ENCODE measurements at regions not wholly inside any gene's neighbourhood (a gene's known extent, or its start where the extent isn't known, plus 50 kb on each side); places are given as distances from the start of the nearest gene placed in this dataset.

DNA sequence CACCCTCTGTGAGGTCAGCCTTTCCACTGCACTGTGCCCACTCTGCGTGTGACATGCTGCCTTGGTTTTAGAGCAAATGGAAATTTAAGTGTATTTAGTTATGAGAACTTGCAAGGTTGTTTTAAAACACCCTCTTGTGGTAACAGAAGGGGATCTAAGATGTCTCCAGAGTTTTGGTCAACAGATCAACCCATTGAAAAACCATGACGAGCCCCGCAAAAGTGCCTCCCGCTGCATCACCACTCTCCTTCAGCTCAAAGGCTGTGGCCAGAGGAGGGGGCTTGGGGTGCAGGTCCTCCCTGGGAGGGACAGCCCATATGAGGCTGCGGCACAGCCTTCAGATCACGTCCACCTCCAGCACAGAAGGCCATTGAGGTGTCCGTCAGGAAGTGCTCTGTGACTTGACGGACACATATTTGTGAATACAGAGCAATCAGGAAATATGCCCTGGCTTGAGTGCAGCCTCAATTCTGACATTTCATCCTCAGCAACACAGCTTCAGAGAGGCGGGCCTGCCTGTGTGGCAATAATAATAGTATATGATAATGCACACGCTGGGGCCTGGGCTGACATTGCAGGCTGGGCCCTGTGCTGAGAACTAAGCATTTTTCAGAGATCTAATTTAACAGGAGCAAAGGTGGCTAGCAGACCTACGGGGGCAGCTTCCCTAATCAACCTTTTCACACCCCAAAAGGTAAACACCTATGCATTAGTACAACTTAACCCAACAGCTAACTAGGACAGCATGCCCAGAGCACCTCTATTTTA lies 213.9 kb downstream of the ANAPC1 start:
- H4K8ac ChIP-seq (ENCODE audit: extremely low read depth, insufficient read depth, low read length), result no peak overlapping the region
- H3K9ac ChIP-seq (replicated peaks in 1 of 4; ENCODE audit: extremely low read depth in 1 of 4, low read depth in 3 of 4, low read length in 3 of 4), result no peak overlapping the region
- no peak overlapping the region for H3K56ac ChIP-seq (replicated peaks; ENCODE audit: insufficient read length, low read depth, low read length)
- no peak overlapping the region for H3K23ac ChIP-seq (ENCODE audit: insufficient read length)
- FAIRE-seq (no peak), DNase-seq (ENCODE audit: low read depth in 1 of 2, low spot score in 2 of 2) (peak in 1 of 2 experiments; percentile 34)
- H2BK20ac ChIP-seq (ENCODE audit: low read length), result no peak overlapping the region
- H2AFZ ChIP-seq (ENCODE audit: low read length), result no peak overlapping the region
- no peak overlapping the region for H2BK15ac ChIP-seq (ENCODE audit: low read length)
- 92% methylated on average over 11 of the region's 11 CpGs; no CpG with 5 or more reads in 1 of the 2 experiments for WGBS, 2 experiments (ENCODE audit: extremely low coverage in 1 of 2, insufficient coverage in 1 of 2, insufficient read length in 1 of 2, insufficient replicate concordance in 2 of 2, low coverage in 1 of 2, low lambda C conversion rate in 2 of 2, missing lambda C conversion rate in 1 of 2)
- H3K36me3 ChIP-seq (ENCODE audit: control insufficient read depth in 2 of 4, insufficient read depth in 4 of 4, low read length in 3 of 4), result no peaks in the 10 kb centered on the region
- no peak overlapping the region for H2AK5ac ChIP-seq (ENCODE audit: low read depth, low read length)
- no peak overlapping the region for H3K4ac ChIP-seq (replicated peaks; ENCODE audit: insufficient read length, low read depth, low read length)
- no peak overlapping the region for H4K91ac ChIP-seq (replicated peaks; ENCODE audit: insufficient read length, low read length)
- H3K27ac ChIP-seq (ENCODE audit: low read depth, low read length), result no peak overlapping the region
- H3K18ac ChIP-seq (ENCODE audit: extremely low read depth, low read length), result no peak overlapping the region
- peaks cover 5% of the 10 kb centered on the region; the same call in 1 of the 2 replicates for H3K23me2 ChIP-seq (ENCODE audit: low read depth, low read length)
- H3K9me3 ChIP-seq (ENCODE audit: insufficient read depth in 2 of 2, low read depth in 1 of 2, low read length in 1 of 2), result peaks cover 11 to 23% of the 10 kb centered on the region in 2 experiments; a peak in 3 of 4 replicates
- no peaks in the 10 kb centered on the region for H3K4me1 ChIP-seq (replicated peaks in 1 of 4; ENCODE audit: control insufficient read depth in 3 of 4, insufficient read depth in 4 of 4, low read length in 3 of 4)
- no peak overlapping the region for H2BK120ac ChIP-seq (replicated peaks; ENCODE audit: low read depth, low read length)
- no peak overlapping the region for H3K14ac ChIP-seq (ENCODE audit: insufficient read length)
- no peak overlapping the region for H4K5ac ChIP-seq (ENCODE audit: insufficient read length, low read depth, low read length)
- H2BK5ac ChIP-seq (ENCODE audit: low read depth, low read length), result no peak overlapping the region
- POLR2A ChIA-PET (ENCODE audit: partially characterized antibody), result no interaction called here
- H3K79me1 ChIP-seq (ENCODE audit: low read depth, low read length), result no peaks in the 10 kb centered on the region
- CTCF ChIA-PET (ENCODE audit: partially characterized antibody), result interaction anchor here (0.6 to 1.5 kb wide), 4 partner anchors 8 to 31 kb away, joined by 3 to 5 read pairs (median 3); no protein-coding TSS in a partner anchor
- H3K27me3 ChIP-seq (replicated peaks in 1 of 4; ENCODE audit: control insufficient read depth in 3 of 4, extremely low read depth in 1 of 4, insufficient read depth in 3 of 4, low read length in 3 of 4), result no peaks in the 10 kb centered on the region
- no peak overlapping the region for H2BK12ac ChIP-seq (ENCODE audit: low read depth, low read length)
- H3K4me2 ChIP-seq (ENCODE audit: insufficient read depth in 1 of 2, low read depth in 2 of 2, low read length in 2 of 2), result no peak overlapping the region
- no peaks in the 10 kb centered on the region for H4K20me1 ChIP-seq (replicated peaks in 1 of 2; ENCODE audit: control insufficient read depth in 1 of 2, insufficient read depth in 2 of 2, low read length in 2 of 2)
- no peaks in the 10 kb centered on the region for H3K79me2 ChIP-seq (ENCODE audit: control insufficient read depth in 1 of 2, insufficient read depth in 2 of 2, low read length in 2 of 2)
- H3K4me3 ChIP-seq (ENCODE audit: extremely low read depth in 1 of 4, insufficient read depth in 2 of 4, low read depth in 3 of 4, low read length in 4 of 4), result no peak overlapping the region
- TF ChIP-seq FOSL1 (IDR thresholded peaks at IDR 0.05; ENCODE audit: insufficient read depth, low read depth, low read length) (no peak), GABPA (IDR thresholded peaks at IDR 0.05; ENCODE audit: borderline replicate concordance, insufficient read depth, low read length) (no peak), EP300 (IDR thresholded peaks at IDR 0.05; ENCODE audit: borderline replicate concordance in 1 of 2, low read depth in 2 of 2, low read length in 2 of 2) (no peak), RXRA (IDR thresholded peaks at IDR 0.05; ENCODE audit: insufficient read depth, low read depth, low read length) (no peak), KDM4A (IDR thresholded peaks at IDR 0.05; ENCODE audit: low read depth, low read length, severe bottlenecking) (no peak), RFX5 (IDR thresholded peaks at IDR 0.05; ENCODE audit: borderline replicate concordance, low read depth, low read length) (no peak), NANOG (IDR thresholded peaks at IDR 0.05; ENCODE audit: insufficient read depth, low read depth, low read length, poor library complexity, severe bottlenecking) (no peak), GTF2F1 (IDR thresholded peaks at IDR 0.05; ENCODE audit: borderline replicate concordance, low read depth, low read length) (no peak), SAP30 (IDR thresholded peaks at IDR 0.05; ENCODE audit: insufficient read depth, insufficient replicate concordance, low read length) (no peak), POLR2AphosphoS5 (IDR thresholded peaks at IDR 0.05; ENCODE audit: low read depth, low read length) (no peak), EGR1 (IDR thresholded peaks at IDR 0.05; ENCODE audit: borderline replicate concordance, low read depth, low read length) (no peak)
- TF ChIP-seq, protein P1, sequence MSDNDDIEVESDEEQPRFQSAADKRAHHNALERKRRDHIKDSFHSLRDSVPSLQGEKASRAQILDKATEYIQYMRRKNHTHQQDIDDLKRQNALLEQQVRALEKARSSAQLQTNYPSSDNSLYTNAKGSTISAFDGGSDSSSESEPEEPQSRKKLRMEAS (IDR thresholded peaks at IDR 0.05), result no peak

Data from H1 (cell line).